HCT116 (cell line): ENCODE measurements at regions not wholly inside any gene's neighbourhood (a gene's known extent, or its start where the extent isn't known, plus 50 kb on each side); places are given as distances from the start of the nearest gene placed in this dataset.

ENCODE experiments used
- ATAC-seq: fragments of 200-7000 bp; cut with Tn5 transposase; 2 replicates; pipeline ENCODE4 v1.9.1; 2020; ENCODE audit warnings: mild to moderate bottlenecking, moderate library complexity
- BruUV-seq: library from RNA; stranded (reverse); fragments of 400-500 nt; replicated peaks from 2 replicates; lab custom pipeline; 2021; lab: Mats Ljungman, UMichigan
- CTCF ChIA-PET: fragments of 300-600 bp; sonication (Branson Sonifier 250); formaldehyde crosslinking; loops from one replicate; lab custom pipeline; 2021; ENCODE audit warnings: antibody characterized with exemption; lab: Charles Lee
- POLR2A ChIA-PET: fragments of 300-600, 350-600 bp; sonication (Branson Sonifier 250); formaldehyde crosslinking; loops from one replicate; lab custom pipeline; 2021; ENCODE audit warnings: antibody characterized with exemption; lab: Charles Lee
- RAD21 ChIA-PET, 2 experiments: fragments of 300-600 bp; sonication (Branson Sonifier 250); formaldehyde crosslinking; loops; one replicate each; lab custom pipeline; 2023; ENCODE audit warnings: low total read pairs in 2 of 2; ENCODE audit not compliant: uncharacterized antibody in 2 of 2, unreplicated experiment in 2 of 2, low non-redundant PET in 1 of 2; lab: Charles Lee
- DNase-seq: peaks from one replicate; pipeline ENCODE4 v3.0.0-alpha.2; 2010; ENCODE audit warnings: low read depth, low spot score
- H2AFZ ChIP-seq: fragments of 200-600 bp; shearing (Covaris generic), sonication (generic); 2 replicates; pipeline ENCODE4 v1.6.1; 2017; ENCODE audit warnings: low read depth, mixed run types, mixed read lengths, antibody characterized with exemption, low read length; ENCODE audit not compliant: poor library complexity, severe bottlenecking
- H3K27ac ChIP-seq: 2 replicates; pipeline ENCODE4 v1.5.1; 2012; ENCODE audit warnings: low read depth, low read length
- H3K27me3 ChIP-seq: fragments of 200-600 bp; sonication (generic); 2 replicates; pipeline ENCODE4 v1.6.1; 2016; ENCODE audit warnings: mixed run types, low read length, mixed read lengths; ENCODE audit not compliant: insufficient read depth
- H3K36me3 ChIP-seq, 2 experiments: fragments of 200-500 bp in 1 of 2; fragments of 200-600 bp in 1 of 2; sonication (Bioruptor generic) in 1 of 2; sonication (generic) in 1 of 2; 2 replicates each; pipeline versions ENCODE4 v1.5.1 to v1.6.1; 2014 to 2016; ENCODE audit warnings: low read length in 2 of 2, inconsistent platforms in 1 of 2, mixed read lengths in 1 of 2, mixed run types in 1 of 2; ENCODE audit not compliant: insufficient read depth in 2 of 2, control insufficient read depth in 1 of 2
- H3K4me1 ChIP-seq, 2 experiments: fragments of 200-600 bp in 1 of 2; sonication (generic) in 1 of 2; 2 replicates each; pipeline versions ENCODE4 v1.5.1 to v1.6.1; 2012 to 2017; ENCODE audit warnings: low read length in 2 of 2, inconsistent platforms in 1 of 2, mild to moderate bottlenecking in 1 of 2, mixed read lengths in 1 of 2, mixed run types in 1 of 2, moderate library complexity in 1 of 2; ENCODE audit not compliant: insufficient read depth in 2 of 2, control insufficient read depth in 1 of 2
- H3K4me2 ChIP-seq: fragments of 200-600 bp; sonication (generic); 2 replicates; pipeline ENCODE4 v1.6.1; 2017; ENCODE audit warnings: mixed run types, low read length, mixed read lengths
- H3K4me3 ChIP-seq, 2 experiments: fragments of 200-600 bp in 1 of 2; sonication (generic) in 1 of 2; replicated peaks in 1 of 2; 2 replicates each; pipeline ENCODE4 v1.5.1; 2011 to 2016; ENCODE audit warnings: low read length in 2 of 2, control low read depth in 1 of 2, low read depth in 1 of 2, mild to moderate bottlenecking in 1 of 2, mixed read lengths in 1 of 2, mixed run types in 1 of 2
- H3K79me2 ChIP-seq: fragments of 200-600 bp; sonication (generic); 2 replicates; pipeline ENCODE4 v1.6.1; 2017; ENCODE audit warnings: mild to moderate bottlenecking, mixed run types, low read length, moderate library complexity, mixed read lengths; ENCODE audit not compliant: insufficient read depth
- H3K9ac ChIP-seq: fragments of 200-600 bp; sonication (generic); 2 replicates; pipeline ENCODE4 v1.6.1; 2016; ENCODE audit warnings: low read length, mixed read lengths
- H3K9me2 ChIP-seq: fragments of 200-600 bp; sonication (generic), shearing (Covaris generic); 2 replicates; pipeline ENCODE4 v1.6.1; 2017; ENCODE audit warnings: mixed run types, mild to moderate bottlenecking, moderate library complexity; ENCODE audit not compliant: insufficient read depth
- H3K9me3 ChIP-seq, 2 experiments: fragments of 200-500 bp in 1 of 2; fragments of 200-600 bp in 1 of 2; sonication (Bioruptor generic) in 1 of 2; sonication (generic) in 1 of 2; 2 replicates each; pipeline ENCODE4 v1.6.1; 2014 to 2017; ENCODE audit warnings: low read length in 2 of 2, mixed read lengths in 2 of 2, inconsistent platforms in 1 of 2, low read depth in 1 of 2, mild to moderate bottlenecking in 1 of 2, mixed run types in 1 of 2, moderate library complexity in 1 of 2; ENCODE audit not compliant: control insufficient read depth in 1 of 2, insufficient read depth in 1 of 2
- H4K20me1 ChIP-seq: fragments of 200-600 bp; sonication (generic), shearing (Covaris generic); 2 replicates; pipeline ENCODE4 v1.6.1; 2017; ENCODE audit warnings: mixed run types, mild to moderate bottlenecking, moderate library complexity; ENCODE audit not compliant: insufficient read depth
- ATF3 ChIP-seq: IDR thresholded peaks from 2 replicates; pipeline ENCODE4 v1.6.1; 2012
- CEBPB ChIP-seq: IDR thresholded peaks from 2 replicates; pipeline ENCODE4 v1.6.1; 2012; ENCODE audit warnings: low read depth
- EGR1 ChIP-seq: IDR thresholded peaks from 2 replicates; pipeline ENCODE4 v1.6.1; 2012; ENCODE audit warnings: low read depth
- EZH2phosphoT487 ChIP-seq: fragments of 200-600 bp; IDR thresholded peaks from 2 replicates; pipeline ENCODE4 v1.6.1; 2018; ENCODE audit warnings: antibody characterized with exemption, borderline replicate concordance
- JUND ChIP-seq: IDR thresholded peaks from 2 replicates; pipeline ENCODE4 v1.6.1; 2012
- RAD21 ChIP-seq: IDR thresholded peaks from 2 replicates; pipeline ENCODE4 v1.6.1; 2012; ENCODE audit warnings: low read depth, mild to moderate bottlenecking
- SP1 ChIP-seq: IDR thresholded peaks from 2 replicates; pipeline ENCODE4 v1.6.1; 2012; ENCODE audit warnings: low read depth
- SRF ChIP-seq: IDR thresholded peaks from 2 replicates; pipeline ENCODE4 v1.6.1; 2012; ENCODE audit warnings: low read depth
- YY1 ChIP-seq: IDR thresholded peaks from 2 replicates; pipeline ENCODE4 v1.6.1; 2011; ENCODE audit warnings: low read length, low read depth, moderate library complexity, mild to moderate bottlenecking; ENCODE audit not compliant: insufficient replicate concordance; ENCODE audit errors: extremely low read depth
- ZBTB33 ChIP-seq: IDR thresholded peaks from 2 replicates; pipeline ENCODE4 v1.6.1; 2011; ENCODE audit warnings: mild to moderate bottlenecking, low read length, moderate library complexity; ENCODE audit not compliant: insufficient replicate concordance; ENCODE audit errors: extremely low read depth
- ZNF274 ChIP-seq: fragments of 200-500 bp; sonication (Bioruptor generic); IDR thresholded peaks from 2 replicates; pipeline ENCODE4 v1.6.1; 2014; ENCODE audit warnings: mild to moderate bottlenecking, low read depth, low read length, inconsistent platforms
- intact Hi-C: fragments of 100-400 bp; cut with micrococcal nuclease; formaldehyde crosslinking; loops from 2 replicates; pipeline ENCODE4 v1.10.0; 2022

DNA sequence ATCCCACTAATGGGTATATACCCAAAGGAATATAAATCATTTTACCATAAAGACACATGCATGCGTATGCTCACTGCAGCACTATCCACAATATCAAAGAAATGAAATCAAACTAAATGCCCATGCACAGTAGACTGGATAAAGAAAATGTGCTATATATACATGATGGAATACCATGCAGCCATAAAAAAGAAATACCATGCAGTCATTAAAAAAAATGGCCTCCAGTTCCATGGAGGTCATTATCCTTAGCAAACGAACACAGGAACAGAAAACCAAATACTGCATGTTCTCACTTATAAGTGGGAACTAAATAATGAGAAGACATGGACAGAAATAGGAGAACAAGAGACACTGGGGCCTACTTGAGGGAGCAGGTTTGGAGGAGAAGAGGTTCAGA, 53.6 kb upstream of the SERTAD2 start:
- peaks cover 30% of the 10 kb centered on the region for H3K79me2 ChIP-seq
- no peaks in the 10 kb centered on the region for H3K27me3 ChIP-seq
- RAD21 ChIA-PET = no interaction called here
- no peaks in the 10 kb centered on the region for H3K9me3 ChIP-seq
- H3K36me3 ChIP-seq = no peaks in the 10 kb centered on the region
- no peak for TF ChIP-seq ATF3
- no peak for TF ChIP-seq ZBTB33
- no peak for TF ChIP-seq SRF
- no peak for TF ChIP-seq EGR1
- TF ChIP-seq CEBPB = no peak
- TF ChIP-seq RAD21 = no peak
- TF ChIP-seq EZH2phosphoT487 = no peak
- no peak for TF ChIP-seq ZNF274
- TF ChIP-seq SP1 = no peak
- no peak for TF ChIP-seq JUND
- TF ChIP-seq YY1 = no peak
- POLR2A ChIA-PET = no interaction called here
- H3K9ac ChIP-seq = no peak overlapping the region
- intact Hi-C loops = no loop called here
- H2AFZ ChIP-seq = no peak overlapping the region
- no peak overlapping the region for H3K4me2 ChIP-seq
- H3K27ac ChIP-seq = no peak overlapping the region
- no peaks in the 10 kb centered on the region for H4K20me1 ChIP-seq
- no peak for ATAC-seq
- no TSS peak for BruUV-seq
- H3K4me3 ChIP-seq = no peak overlapping the region
- no peaks in the 10 kb centered on the region for H3K4me1 ChIP-seq
- H3K9me2 ChIP-seq = no peaks in the 10 kb centered on the region; the same call in 1 of the 2 replicates
- no peak for DNase-seq
- CTCF ChIA-PET = no interaction called here
